ENCODE measurements at regions not wholly inside any gene's neighbourhood (a gene's known extent, or its start where the extent isn't known, plus 50 kb on each side); places are given as distances from the start of the nearest gene placed in this dataset.

GRCh38 chr6:147077251-147077650 is 127.0 kb upstream of the STXBP5 start:
- Histone ChIP-seq H3K9me3 (no peaks in the 10 kb centered on the region), H3K4me1 (ENCODE audit: low read depth) (peaks cover 4% of the 10 kb centered on the region), H3K36me3 (ENCODE audit: low read depth) (no peaks in the 10 kb centered on the region), H3K4me3 (no peak overlapping the region)
- DNase-seq (no peak), ATAC-seq (peak; percentile 22)
- no peak for TF ChIP-seq CTCF (IDR thresholded peaks at IDR 0.05)
- intact Hi-C loops (cut with DNase I, micrococcal nuclease) = no loop called here

GRCh38 chr6:147078106-147078505 is 126.1 kb upstream of the STXBP5 start:
- H3K4me3 ChIP-seq = no peak overlapping the region
- H3K4me1 ChIP-seq (ENCODE audit: low read depth) = peaks cover 4% of the 10 kb centered on the region
- ATAC-seq = peak; percentile 45
- H3K36me3 ChIP-seq (ENCODE audit: low read depth) = no peaks in the 10 kb centered on the region
- no peaks in the 10 kb centered on the region for H3K9me3 ChIP-seq
- intact Hi-C loops (cut with DNase I, micrococcal nuclease) = no loop called here
- no peak for TF ChIP-seq CTCF (IDR thresholded peaks at IDR 0.05)
- DNase-seq = peak in 1 of 3 donors; percentile 6

- ATAC-seq (no peak), DNase-seq (no peak)
- no peak for TF ChIP-seq CTCF (IDR thresholded peaks at IDR 0.05)
- H3K9me3 ChIP-seq = no peaks in the 10 kb centered on the region
- intact Hi-C loops (cut with DNase I, micrococcal nuclease) = no loop called here
- no peak overlapping the region for H3K4me3 ChIP-seq
- peaks cover 4% of the 10 kb centered on the region for H3K4me1 ChIP-seq (ENCODE audit: low read depth)
- no peaks in the 10 kb centered on the region for H3K36me3 ChIP-seq (ENCODE audit: low read depth)
These were observed 125.6 kb upstream of the STXBP5 start for GRCh38 chr6:147078602-147079001.

GRCh38 chr6:147080225-147080624 is 124.0 kb upstream of the STXBP5 start:
- intact Hi-C loops (cut with DNase I, micrococcal nuclease) = no loop called here
- ATAC-seq = no peak
- Histone ChIP-seq H3K36me3 (ENCODE audit: low read depth) (no peaks in the 10 kb centered on the region), H3K4me3 (no peak overlapping the region), H3K9me3 (no peaks in the 10 kb centered on the region), H3K4me1 (ENCODE audit: low read depth) (peaks cover 4% of the 10 kb centered on the region)
- DNase-seq = no peak
- no peak for TF ChIP-seq CTCF (IDR thresholded peaks at IDR 0.05)

GRCh38 chr6:147081076-147081609 is 123.1 kb upstream of the STXBP5 start:
- Histone ChIP-seq H3K9me3 (no peaks in the 10 kb centered on the region), H3K36me3 (ENCODE audit: low read depth) (no peaks in the 10 kb centered on the region), H3K4me1 (ENCODE audit: low read depth) (peaks cover 4% of the 10 kb centered on the region), H3K4me3 (no peak overlapping the region)
- TF ChIP-seq CTCF (IDR thresholded peaks at IDR 0.05) = no peak
- ATAC-seq (peak; percentile 84), DNase-seq (peak in 1 of 3 donors; percentile 64)
- intact Hi-C loops (cut with DNase I, micrococcal nuclease) = no loop called here

- ATAC-seq (no peak), DNase-seq (no peak)
- H3K36me3 ChIP-seq (ENCODE audit: low read depth) = no peaks in the 10 kb centered on the region
- peaks cover 7% of the 10 kb centered on the region for H3K9me3 ChIP-seq
- H3K4me1 ChIP-seq (ENCODE audit: low read depth) = no peaks in the 10 kb centered on the region
- no peak for TF ChIP-seq CTCF (IDR thresholded peaks at IDR 0.05)
- intact Hi-C loops (cut with DNase I, micrococcal nuclease) = no loop called here
- no peak overlapping the region for H3K4me3 ChIP-seq
These were observed 116.6 kb upstream of the STXBP5 start for GRCh38 chr6:147087641-147088040.
